IMR-90 (cell line): ENCODE measurements at regions not wholly inside any gene's neighbourhood (a gene's known extent, or its start where the extent isn't known, plus 50 kb on each side); places are given as distances from the start of the nearest gene placed in this dataset.

ENCODE experiments used
- ATAC-seq: fragments of 200-7000 bp; cut with Tn5 transposase; 2 replicates; pipeline ENCODE4 v1.9.1; 2020; ENCODE audit warnings: low read depth, mild to moderate bottlenecking, moderate library complexity
- BruUV-seq: library from RNA; stranded (reverse); fragments of 400-500 nt; replicated peaks from 2 replicates; lab custom pipeline; 2021; lab: Mats Ljungman, UMichigan
- CTCF ChIA-PET: fragments of 300-600 bp; formaldehyde crosslinking; extraction: SDS; loops from one replicate; lab custom pipeline; 2021; ENCODE audit warnings: antibody characterized with exemption; lab: Yijun Ruan, JAX
- POLR2A ChIA-PET: fragments of 300-600 bp; sonication (Branson Sonifier 250); formaldehyde crosslinking; loops from one replicate; lab custom pipeline; 2022; ENCODE audit warnings: antibody characterized with exemption; ENCODE audit not compliant: unreplicated experiment; lab: Charles Lee
- DNase-seq: peaks from one replicate; pipeline ENCODE4 v3.0.0; 2013
- H2AFZ ChIP-seq: replicated peaks from 2 replicates; pipeline ENCODE3; 2013; ENCODE audit warnings: low read length, mild to moderate bottlenecking; ENCODE audit not compliant: poor library complexity
- H2AK5ac ChIP-seq: 2 replicates; pipeline ENCODE4 v1.6.1; 2013; ENCODE audit warnings: low read depth, low read length, inconsistent platforms
- H2AK9ac ChIP-seq: replicated peaks from 2 replicates; pipeline ENCODE3; 2013; ENCODE audit warnings: mild to moderate bottlenecking, low read depth, low read length, moderate library complexity; ENCODE audit not compliant: poor library complexity
- H2BK120ac ChIP-seq: 2 replicates; pipeline ENCODE4 v1.6.1; 2013; ENCODE audit warnings: low read depth, low read length, inconsistent platforms
- H2BK15ac ChIP-seq: 3 replicates; pipeline ENCODE4 v1.6.1; 2013; ENCODE audit warnings: low read depth, low read length, inconsistent platforms
- H2BK20ac ChIP-seq: 2 replicates; pipeline ENCODE4 v1.6.1; 2013; ENCODE audit warnings: low read depth, mild to moderate bottlenecking, inconsistent platforms, low read length, moderate library complexity
- H2BK5ac ChIP-seq: 2 replicates; pipeline ENCODE4 v1.6.1; 2013; ENCODE audit warnings: mild to moderate bottlenecking, low read depth, low read length, inconsistent platforms; ENCODE audit not compliant: poor library complexity, severe bottlenecking
- H3K14ac ChIP-seq: replicated peaks from 2 replicates; pipeline ENCODE4 v1.6.1; 2013; ENCODE audit warnings: low read depth, low read length, inconsistent platforms
- H3K18ac ChIP-seq: 2 replicates; pipeline ENCODE4 v1.6.1; 2013; ENCODE audit warnings: low read depth, low read length, control low read depth
- H3K23ac ChIP-seq: 2 replicates; pipeline ENCODE4 v1.6.1; 2013; ENCODE audit warnings: low read depth, low read length, inconsistent platforms
- H3K27ac ChIP-seq: 2 replicates; pipeline ENCODE4 v1.5.1; 2013; ENCODE audit warnings: mild to moderate bottlenecking, control low read depth, low read length; ENCODE audit not compliant: insufficient read depth
- H3K27me3 ChIP-seq: 2 replicates; pipeline ENCODE4 v1.6.1; 2013; ENCODE audit warnings: low read length; ENCODE audit not compliant: control insufficient read depth, insufficient read depth
- H3K36me3 ChIP-seq: 2 replicates; pipeline ENCODE4 v1.6.1; 2013; ENCODE audit warnings: low read length, mixed read lengths; ENCODE audit not compliant: control insufficient read depth, insufficient read depth
- H3K4ac ChIP-seq: 2 replicates; pipeline ENCODE4 v1.6.1; 2013; ENCODE audit warnings: low read depth, low read length, inconsistent platforms
- H3K4me1 ChIP-seq: 2 replicates; pipeline ENCODE4 v1.6.1; 2013; ENCODE audit warnings: low read length, mixed read lengths; ENCODE audit not compliant: control insufficient read depth, insufficient read depth
- H3K4me2 ChIP-seq: 2 replicates; pipeline ENCODE4 v1.6.1; 2013; ENCODE audit warnings: low read depth, mild to moderate bottlenecking, control low read depth, low read length, moderate library complexity
- H3K4me3 ChIP-seq: 2 replicates; pipeline ENCODE4 v1.5.1; 2013; ENCODE audit warnings: low read depth, mild to moderate bottlenecking, control low read depth, low read length, moderate library complexity; ENCODE audit not compliant: insufficient read depth
- H3K56ac ChIP-seq: 2 replicates; pipeline ENCODE4 v1.6.1; 2013; ENCODE audit warnings: low read length, inconsistent platforms; ENCODE audit not compliant: insufficient read depth; ENCODE audit errors: extremely low read depth
- H3K79me1 ChIP-seq, 2 experiments: 2 replicates each; pipeline ENCODE4 v1.6.1; 2013; ENCODE audit warnings: low read length in 2 of 2, inconsistent platforms in 1 of 2, low read depth in 1 of 2
- H3K9ac ChIP-seq: 2 replicates; pipeline ENCODE4 v1.6.1; 2013; ENCODE audit warnings: low read depth, low read length, control low read depth
- H3K9me1 ChIP-seq: 2 replicates; pipeline ENCODE4 v1.6.1; 2013; ENCODE audit warnings: low read length, inconsistent platforms; ENCODE audit not compliant: insufficient read depth
- H3K9me3 ChIP-seq: 2 replicates; pipeline ENCODE4 v1.6.1; 2013; ENCODE audit warnings: low read length; ENCODE audit not compliant: control insufficient read depth, insufficient read depth
- H4K20me1 ChIP-seq: 2 replicates; pipeline ENCODE4 v1.6.1; 2013; ENCODE audit warnings: low read length, inconsistent platforms; ENCODE audit not compliant: insufficient read depth
- H4K5ac ChIP-seq: 2 replicates; pipeline ENCODE4 v1.6.1; 2013; ENCODE audit warnings: mild to moderate bottlenecking, low read depth, low read length, control low read depth
- H4K8ac ChIP-seq, 2 experiments: 2 replicates each; pipeline ENCODE4 v1.6.1; 2013; ENCODE audit warnings: low read depth in 2 of 2, low read length in 2 of 2, control low read depth in 1 of 2, inconsistent platforms in 1 of 2
- H4K91ac ChIP-seq: 2 replicates; pipeline ENCODE4 v1.6.1; 2013; ENCODE audit warnings: low read depth, low read length, inconsistent platforms; ENCODE audit not compliant: insufficient read depth
- SMC3 ChIP-seq: fragments of 150-350 bp; IDR thresholded peaks from 2 replicates; pipeline ENCODE4 v1.6.1; 2016; ENCODE audit warnings: low read depth, mild to moderate bottlenecking, antibody characterized with exemption, low read length, moderate library complexity
- WGBS, 2 experiments: methylation state at CpG; one replicate each; pipeline versions ENCODE4 v1.1.5 to v1.1.7; 2013; ENCODE audit warnings: missing lambda C conversion rate in 2 of 2; ENCODE audit not compliant: insufficient read length in 1 of 2; ENCODE audit errors: extremely low coverage in 2 of 2; 5-methylcytosine and 5-hydroxymethylcytosine counted together
- dilution Hi-C: fragments of 300-500 bp; cut with HindIII; formaldehyde crosslinking; loops from one replicate; pipeline ENCODE4 v1.14.3; 2018; ENCODE audit warnings: low sequenced_read_pairs; ENCODE audit not compliant: unreplicated experiment
- in situ Hi-C: fragments of 300-500 bp; cut with MboI; formaldehyde crosslinking; loops from 3 replicates; pipeline ENCODE4 v1.14.3; 2019; ENCODE audit warnings: low sequenced_read_pairs, inconsistent platforms, mixed read lengths
- intact Hi-C: fragments of 100-400 bp; cut with micrococcal nuclease; formaldehyde crosslinking; loops from 2 replicates; pipeline ENCODE4 v1.10.0; 2022

GRCh38 chr12:114875313-114875712 lies 191.3 kb upstream of the TBX3 start:
- no TSS peak for BruUV-seq
- Histone ChIP-seq H2BK15ac (no peak overlapping the region), H3K56ac (no peak overlapping the region), H2BK5ac (no peak overlapping the region), H3K23ac (no peak overlapping the region), H4K91ac (no peak overlapping the region), H4K20me1 (no peaks in the 10 kb centered on the region), H3K18ac (no peak overlapping the region), H4K5ac (no peak overlapping the region), H3K4me2 (no peak overlapping the region), H4K8ac (no peak overlapping the region), H3K4me3 (no peak overlapping the region), H3K9me1 (no peaks in the 10 kb centered on the region), H3K9me3 (no peaks in the 10 kb centered on the region), H2BK20ac (no peak overlapping the region), H3K27me3 (no peaks in the 10 kb centered on the region), H2BK120ac (no peak overlapping the region), H3K14ac (no peak overlapping the region), H3K4me1 (no peaks in the 10 kb centered on the region), H2AK5ac (no peak overlapping the region), H3K27ac (no peak overlapping the region), H3K4ac (no peak overlapping the region), H2AK9ac (no peak overlapping the region), H3K79me1 (no peaks in the 10 kb centered on the region), H3K9ac (no peak overlapping the region), H2AFZ (no peak overlapping the region), H3K36me3 (no peaks in the 10 kb centered on the region)
- dilution Hi-C loops (no loop called here), in situ Hi-C loops (no loop called here), intact Hi-C loops (no loop called here)
- ChIA-PET POLR2A (no interaction called here), CTCF (no interaction called here)
- DNase-seq (no peak), ATAC-seq (no peak)
- no CpG with 5 or more reads among the region's 7 CpGs for WGBS, 2 experiments
- no peak for TF ChIP-seq SMC3
